ENCODE measurements at regions not wholly inside any gene's neighbourhood (a gene's known extent, or its start where the extent isn't known, plus 50 kb on each side); places are given as distances from the start of the nearest gene placed in this dataset.

- TF ChIP-seq HCFC1 (IDR thresholded peaks at IDR 0.05; ENCODE audit: low read length) (no peak), ESRRA (IDR thresholded peaks at IDR 0.05; ENCODE audit: low read length) (no peak), ATF7 (IDR thresholded peaks at IDR 0.05; ENCODE audit: low read depth) (no peak), POLR2AphosphoS5 (IDR thresholded peaks at IDR 0.05; ENCODE audit: low read length) (no peak), TARDBP (IDR thresholded peaks at IDR 0.05; ENCODE audit: borderline replicate concordance) (no peak)
These were observed 690.2 kb downstream of the FAT4 start for GRCh38 chr4:126004941-126005340.
